H1 (cell line): ENCODE measurements at regions not wholly inside any gene's neighbourhood (a gene's known extent, or its start where the extent isn't known, plus 50 kb on each side); places are given as distances from the start of the nearest gene placed in this dataset.

Experiments used
- CTCF ChIA-PET: fragments of 300-600 bp; sonication (Branson Sonifier 250); formaldehyde crosslinking; loops from one replicate; lab custom pipeline; 2021; ENCODE audit not compliant: partially characterized antibody; lab: Charles Lee
- POLR2A ChIA-PET: fragments of 300-600 bp; sonication (Branson Sonifier 250); formaldehyde crosslinking; loops from one replicate; lab custom pipeline; 2021; ENCODE audit warnings: inconsistent platforms; ENCODE audit not compliant: partially characterized antibody; lab: Charles Lee
- DNase-seq, 2 experiments: peaks; one replicate each; pipeline versions ENCODE4 v3.0.0 to v3.0.0-alpha.2; 2010 to 2022; ENCODE audit warnings: low spot score in 2 of 2, low read depth in 1 of 2, mixed read lengths in 1 of 2
- FAIRE-seq: peaks from 2 replicates; lab custom pipeline; 2011; peaks lifted over from hg19 to GRCh38; lab: Jason Lieb, UNC
- H2AFZ ChIP-seq: 2 replicates; pipeline ENCODE4 v1.8.1; 2012; ENCODE audit warnings: low read length, inconsistent platforms
- H2AK5ac ChIP-seq: 2 replicates; pipeline ENCODE4 v1.6.1; 2013; ENCODE audit warnings: low read depth, low read length
- H2BK120ac ChIP-seq: replicated peaks from 2 replicates; pipeline ENCODE3; 2013; ENCODE audit warnings: low read depth, low read length, inconsistent platforms
- H2BK12ac ChIP-seq: 2 replicates; pipeline ENCODE4 v1.6.1; 2013; ENCODE audit warnings: low read depth, low read length
- H2BK15ac ChIP-seq: 2 replicates; pipeline ENCODE4 v1.6.1; 2013; ENCODE audit warnings: low read length
- H2BK20ac ChIP-seq: 2 replicates; pipeline ENCODE4 v1.6.1; 2013; ENCODE audit warnings: low read length
- H2BK5ac ChIP-seq: 2 replicates; pipeline ENCODE4 v1.6.1; 2013; ENCODE audit warnings: low read depth, low read length
- H3K14ac ChIP-seq: 2 replicates; pipeline ENCODE4 v1.6.1; 2013; ENCODE audit warnings: inconsistent platforms; ENCODE audit not compliant: insufficient read length
- H3K18ac ChIP-seq: 2 replicates; pipeline ENCODE4 v1.6.1; 2013; ENCODE audit warnings: low read length; ENCODE audit errors: extremely low read depth
- H3K23ac ChIP-seq: 2 replicates; pipeline ENCODE4 v1.6.1; 2013; ENCODE audit warnings: inconsistent platforms; ENCODE audit not compliant: insufficient read length
- H3K23me2 ChIP-seq: 2 replicates; pipeline ENCODE4 v1.6.1; 2013; ENCODE audit warnings: low read depth, low read length
- H3K27ac ChIP-seq: 2 replicates; pipeline ENCODE4 v1.6.1; 2011; ENCODE audit warnings: low read depth, low read length, inconsistent platforms
- H3K27me3 ChIP-seq, 4 experiments: replicated peaks in 1 of 4; 1 replicate in 1 of 4; 2 replicates in 3 of 4; pipeline versions ENCODE4 v1.6.1 to v1.8.1; 2011 to 2013; ENCODE audit warnings: low read length in 3 of 4, mild to moderate bottlenecking in 3 of 4, inconsistent platforms in 2 of 4, mixed read lengths in 2 of 4, moderate library complexity in 1 of 4; ENCODE audit not compliant: control insufficient read depth in 3 of 4, insufficient read depth in 3 of 4; ENCODE audit errors: extremely low read depth in 1 of 4
- H3K36me3 ChIP-seq, 4 experiments: 2 replicates each; pipeline versions ENCODE4 v1.6.1 to v1.8.1; 2011 to 2013; ENCODE audit warnings: mild to moderate bottlenecking in 4 of 4, low read length in 3 of 4, moderate library complexity in 2 of 4, control low read depth in 1 of 4, inconsistent platforms in 1 of 4; ENCODE audit not compliant: insufficient read depth in 4 of 4, control insufficient read depth in 2 of 4
- H3K4ac ChIP-seq: replicated peaks from 2 replicates; pipeline ENCODE3; 2013; ENCODE audit warnings: low read length, low read depth, mixed read lengths, inconsistent platforms; ENCODE audit not compliant: insufficient read length
- H3K4me1 ChIP-seq, 4 experiments: replicated peaks in 1 of 4; 1 replicate in 1 of 4; 2 replicates in 3 of 4; pipeline versions ENCODE4 v1.6.1 to v1.8.1; 2011 to 2013; ENCODE audit warnings: low read length in 3 of 4, inconsistent platforms in 2 of 4, mixed read lengths in 1 of 4; ENCODE audit not compliant: insufficient read depth in 4 of 4, control insufficient read depth in 3 of 4
- H3K4me2 ChIP-seq, 2 experiments: 2 replicates each; pipeline versions ENCODE4 v1.6.1 to v1.8.1; 2011 to 2013; ENCODE audit warnings: low read depth in 2 of 2, low read length in 2 of 2, control low read depth in 1 of 2, inconsistent platforms in 1 of 2, mild to moderate bottlenecking in 1 of 2; ENCODE audit not compliant: insufficient read depth in 1 of 2
- H3K4me3 ChIP-seq, 4 experiments: fragments of 200-600, 300-600 bp in 1 of 4; sonication (generic), shearing (Covaris generic), sonication (Bioruptor Twin) in 1 of 4; 2 replicates each; pipeline versions ENCODE4 v1.5.1 to v1.8.1; 2011 to 2016; ENCODE audit warnings: low read length in 4 of 4, low read depth in 3 of 4, control low read depth in 2 of 4, inconsistent platforms in 2 of 4, mild to moderate bottlenecking in 2 of 4, mixed read lengths in 1 of 4, moderate library complexity in 1 of 4; ENCODE audit not compliant: insufficient read depth in 2 of 4; ENCODE audit errors: extremely low read depth in 1 of 4
- H3K56ac ChIP-seq: replicated peaks from 2 replicates; pipeline ENCODE3; 2013; ENCODE audit warnings: low read depth, mild to moderate bottlenecking, mixed read lengths, low read length, inconsistent platforms; ENCODE audit not compliant: insufficient read length
- H3K79me1 ChIP-seq: 2 replicates; pipeline ENCODE4 v1.6.1; 2013; ENCODE audit warnings: low read depth, low read length, control low read depth
- H3K79me2 ChIP-seq, 2 experiments: 2 replicates each; pipeline versions ENCODE4 v1.6.1 to v1.8.1; 2012 to 2013; ENCODE audit warnings: low read length in 2 of 2, mild to moderate bottlenecking in 2 of 2, inconsistent platforms in 1 of 2; ENCODE audit not compliant: insufficient read depth in 2 of 2, control insufficient read depth in 1 of 2
- H3K9ac ChIP-seq, 4 experiments: replicated peaks in 1 of 4; 1 replicate in 1 of 4; 2 replicates in 3 of 4; pipeline versions ENCODE4 v1.6.1 to v1.8.1; 2011 to 2013; ENCODE audit warnings: low read depth in 3 of 4, low read length in 3 of 4, control low read depth in 2 of 4, mild to moderate bottlenecking in 2 of 4, moderate library complexity in 2 of 4, inconsistent platforms in 1 of 4; ENCODE audit errors: extremely low read depth in 1 of 4
- H3K9me3 ChIP-seq, 2 experiments: 2 replicates each; pipeline versions ENCODE4 v1.6.1 to v1.8.1; 2012 to 2013; ENCODE audit warnings: mild to moderate bottlenecking in 2 of 2, moderate library complexity in 2 of 2, control low read depth in 1 of 2, inconsistent platforms in 1 of 2, low read depth in 1 of 2, low read length in 1 of 2, mixed read lengths in 1 of 2; ENCODE audit not compliant: insufficient read depth in 2 of 2
- H4K20me1 ChIP-seq, 2 experiments: replicated peaks in 1 of 2; 2 replicates each; pipeline versions ENCODE3 to v1.8.1; 2011 to 2013; ENCODE audit warnings: inconsistent platforms in 2 of 2, low read length in 2 of 2, mild to moderate bottlenecking in 1 of 2; ENCODE audit not compliant: insufficient read depth in 2 of 2, control insufficient read depth in 1 of 2
- H4K5ac ChIP-seq: 2 replicates; pipeline ENCODE4 v1.6.1; 2013; ENCODE audit warnings: low read length, low read depth, mixed read lengths, inconsistent platforms; ENCODE audit not compliant: insufficient read length
- H4K8ac ChIP-seq: 2 replicates; pipeline ENCODE4 v1.8.0; 2013; ENCODE audit warnings: mild to moderate bottlenecking, moderate library complexity, low read length, inconsistent platforms; ENCODE audit not compliant: insufficient read depth; ENCODE audit errors: extremely low read depth
- H4K91ac ChIP-seq: replicated peaks from 2 replicates; pipeline ENCODE3; 2013; ENCODE audit warnings: low read length, mixed read lengths, inconsistent platforms; ENCODE audit not compliant: insufficient read length
- PHF8 ChIP-seq: fragments of 200-600 bp; sonication (generic); conservative IDR thresholded peaks from 2 replicates; pipeline ENCODE4 v1.7.1; 2012; ENCODE audit warnings: low read depth, mild to moderate bottlenecking, inconsistent platforms, low read length, moderate library complexity
- TCF12 ChIP-seq: IDR thresholded peaks from 2 replicates; pipeline ENCODE4 v1.6.1; 2011; ENCODE audit warnings: low read depth, mild to moderate bottlenecking, low read length

- no peak for TF ChIP-seq PHF8
- TF ChIP-seq TCF12, result no peak
- TF ChIP-seq, all 59 proteins: peak for 0
- no peak overlapping the region for H3K9ac ChIP-seq
These were observed 107.7 kb upstream of the DCN start for GRCh38 chr12:91290354-91290753.

More at GRCh38 chr12:91290354-91290753, 107.7 kb upstream of the DCN start:
- H2BK120ac ChIP-seq, result no peak overlapping the region
- H3K79me2 ChIP-seq, result no peaks in the 10 kb centered on the region
- no peak overlapping the region for H2BK15ac ChIP-seq
- ChIA-PET POLR2A (no interaction called here), CTCF (interaction anchor here (0.9 kb wide), 1 partner anchor 337 kb away, joined by 3 read pairs; no protein-coding TSS in a partner anchor)
- no peaks in the 10 kb centered on the region for H3K27me3 ChIP-seq
- no peak for DNase-seq
- no peak overlapping the region for H3K4ac ChIP-seq
- H2AK5ac ChIP-seq, result no peak overlapping the region
- H2AFZ ChIP-seq, result no peak overlapping the region
- H4K5ac ChIP-seq, result no peak overlapping the region
- H2BK12ac ChIP-seq, result no peak overlapping the region
- H4K91ac ChIP-seq, result no peak overlapping the region
- no peaks in the 10 kb centered on the region for H3K4me1 ChIP-seq
- no peak overlapping the region for H2BK20ac ChIP-seq
- no peak overlapping the region for H3K18ac ChIP-seq
- no peak overlapping the region for H2BK5ac ChIP-seq
- H3K56ac ChIP-seq, result no peak overlapping the region
- no peak overlapping the region for H3K14ac ChIP-seq
- FAIRE-seq, result no peak
- no peak overlapping the region for H3K4me3 ChIP-seq
- H3K36me3 ChIP-seq, result no peaks in the 10 kb centered on the region
- H3K4me2 ChIP-seq, result no peak overlapping the region
- H3K23ac ChIP-seq, result no peak overlapping the region
- H3K27ac ChIP-seq, result no peak overlapping the region
- no peaks in the 10 kb centered on the region; the same call in 1 of the 2 replicates for H3K23me2 ChIP-seq
- H4K8ac ChIP-seq, result no peak overlapping the region
- no peaks in the 10 kb centered on the region for H3K79me1 ChIP-seq
- no peaks in the 10 kb centered on the region for H4K20me1 ChIP-seq
- H3K9me3 ChIP-seq, result no peaks in the 10 kb centered on the region
